OCI-LY3 (cell line): ENCODE measurements at regions not wholly inside any gene's neighbourhood (a gene's known extent, or its start where the extent isn't known, plus 50 kb on each side); places are given as distances from the start of the nearest gene placed in this dataset.

Experiments used
- H2AFZ ChIP-seq: fragments of 200-600, 300-600 bp; shearing (Covaris generic); 2 replicates; pipeline ENCODE4 v1.6.0; 2014; ENCODE audit warnings: antibody characterized with exemption, low read depth, low read length
- H3K27ac ChIP-seq: fragments of 200-600, 300-600 bp; sonication (generic); 2 replicates; pipeline ENCODE4 v1.5.1; 2014; ENCODE audit warnings: mild to moderate bottlenecking, low read length, moderate library complexity, mixed read lengths
- H3K27me3 ChIP-seq: fragments of 200-600, 300-600 bp; sonication (generic); 2 replicates; pipeline ENCODE4 v1.6.1; 2014; ENCODE audit warnings: low read depth, low read length, mixed read lengths
- H3K36me3 ChIP-seq: fragments of 200-600, 300-600 bp; sonication (generic); replicated peaks from 2 replicates; pipeline ENCODE3; 2014; ENCODE audit warnings: low read depth, low read length, mixed read lengths
- H3K4me1 ChIP-seq: fragments of 300-600, 200-600 bp; sonication (generic); 2 replicates; pipeline ENCODE4 v1.6.1; 2014; ENCODE audit warnings: low read length, mixed read lengths
- H3K4me2 ChIP-seq: fragments of 200-600, 300-600 bp; sonication (generic); 2 replicates; pipeline ENCODE4 v1.6.1; 2014; ENCODE audit warnings: low read length, mixed read lengths
- H3K4me3 ChIP-seq: fragments of 300-600, 200-600 bp; sonication (generic); 2 replicates; pipeline ENCODE4 v1.5.1; 2014; ENCODE audit warnings: antibody characterized with exemption, mild to moderate bottlenecking, low read length, moderate library complexity
- H3K79me2 ChIP-seq: fragments of 300-600, 200-600 bp; shearing (Covaris generic); 2 replicates; pipeline ENCODE4 v1.6.1; 2014; ENCODE audit warnings: mild to moderate bottlenecking, low read length, mixed read lengths
- H3K9ac ChIP-seq: fragments of 300-600, 200-600 bp; shearing (Covaris generic); 2 replicates; pipeline ENCODE4 v1.6.0; 2014; ENCODE audit warnings: mild to moderate bottlenecking, low read length, moderate library complexity
- H3K9me3 ChIP-seq: fragments of 200-600, 300-600 bp; shearing (Covaris generic); 2 replicates; pipeline ENCODE4 v1.6.1; 2014; ENCODE audit warnings: low read length, mixed read lengths; ENCODE audit not compliant: insufficient read depth
- H4K20me1 ChIP-seq: fragments of 200-600, 300-600 bp; sonication (generic); 2 replicates; pipeline ENCODE4 v1.6.1; 2016; ENCODE audit warnings: low read length, mixed read lengths; ENCODE audit not compliant: insufficient read depth
- EZH2phosphoT487 ChIP-seq: fragments of 200-600 bp; shearing (Covaris generic); IDR thresholded peaks from 2 replicates; pipeline ENCODE4 v1.6.1; 2018; ENCODE audit warnings: antibody characterized with exemption, mixed run types, low read depth
- TF ChIP-seq, protein P1 (sequence below): fragments of 200-600, 300-600 bp; sonication (generic); IDR thresholded peaks from 2 replicates; pipeline ENCODE4 v1.5.1; 2014; ENCODE audit warnings: antibody characterized with exemption, low read length, low read depth

DNA sequence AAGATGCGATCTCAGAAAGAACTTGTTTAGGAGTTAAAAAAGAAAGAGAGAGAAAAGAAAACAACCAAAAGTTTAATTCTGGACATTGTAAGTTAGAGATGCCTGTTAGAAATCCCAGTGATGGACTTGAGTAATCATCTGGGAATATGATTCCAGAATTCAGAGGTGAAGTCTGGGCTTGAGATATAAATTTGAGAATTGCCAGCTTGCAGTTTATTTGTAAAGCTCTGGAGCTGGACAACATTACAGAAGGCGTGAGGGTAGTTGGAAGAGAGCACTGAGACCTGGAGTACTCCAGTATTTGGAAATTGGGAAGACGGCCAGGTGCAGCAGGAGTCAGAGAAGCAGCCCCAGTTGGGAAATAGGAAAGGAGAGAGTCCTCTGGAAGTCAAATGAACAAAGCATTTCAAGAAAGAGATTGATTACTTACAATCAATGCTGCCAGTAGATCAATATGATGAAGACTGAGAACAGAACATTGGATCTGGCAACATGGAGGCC lies 128.8 kb upstream of the ARHGAP28 start:
- no peaks in the 10 kb centered on the region for H3K36me3 ChIP-seq
- H3K4me2 ChIP-seq: no peak overlapping the region
- no peak overlapping the region for H3K9ac ChIP-seq
- no peak overlapping the region for H3K4me3 ChIP-seq
- no peak overlapping the region for H3K27ac ChIP-seq
- H3K27me3 ChIP-seq: no peaks in the 10 kb centered on the region
- TF ChIP-seq EZH2phosphoT487: no peak
- TF ChIP-seq, protein P1, sequence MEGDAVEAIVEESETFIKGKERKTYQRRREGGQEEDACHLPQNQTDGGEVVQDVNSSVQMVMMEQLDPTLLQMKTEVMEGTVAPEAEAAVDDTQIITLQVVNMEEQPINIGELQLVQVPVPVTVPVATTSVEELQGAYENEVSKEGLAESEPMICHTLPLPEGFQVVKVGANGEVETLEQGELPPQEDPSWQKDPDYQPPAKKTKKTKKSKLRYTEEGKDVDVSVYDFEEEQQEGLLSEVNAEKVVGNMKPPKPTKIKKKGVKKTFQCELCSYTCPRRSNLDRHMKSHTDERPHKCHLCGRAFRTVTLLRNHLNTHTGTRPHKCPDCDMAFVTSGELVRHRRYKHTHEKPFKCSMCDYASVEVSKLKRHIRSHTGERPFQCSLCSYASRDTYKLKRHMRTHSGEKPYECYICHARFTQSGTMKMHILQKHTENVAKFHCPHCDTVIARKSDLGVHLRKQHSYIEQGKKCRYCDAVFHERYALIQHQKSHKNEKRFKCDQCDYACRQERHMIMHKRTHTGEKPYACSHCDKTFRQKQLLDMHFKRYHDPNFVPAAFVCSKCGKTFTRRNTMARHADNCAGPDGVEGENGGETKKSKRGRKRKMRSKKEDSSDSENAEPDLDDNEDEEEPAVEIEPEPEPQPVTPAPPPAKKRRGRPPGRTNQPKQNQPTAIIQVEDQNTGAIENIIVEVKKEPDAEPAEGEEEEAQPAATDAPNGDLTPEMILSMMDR: no peak
- H2AFZ ChIP-seq: no peak overlapping the region
- no peaks in the 10 kb centered on the region for H3K4me1 ChIP-seq
- H3K9me3 ChIP-seq: no peaks in the 10 kb centered on the region
- no peaks in the 10 kb centered on the region for H4K20me1 ChIP-seq
- no peaks in the 10 kb centered on the region for H3K79me2 ChIP-seq

DNA sequence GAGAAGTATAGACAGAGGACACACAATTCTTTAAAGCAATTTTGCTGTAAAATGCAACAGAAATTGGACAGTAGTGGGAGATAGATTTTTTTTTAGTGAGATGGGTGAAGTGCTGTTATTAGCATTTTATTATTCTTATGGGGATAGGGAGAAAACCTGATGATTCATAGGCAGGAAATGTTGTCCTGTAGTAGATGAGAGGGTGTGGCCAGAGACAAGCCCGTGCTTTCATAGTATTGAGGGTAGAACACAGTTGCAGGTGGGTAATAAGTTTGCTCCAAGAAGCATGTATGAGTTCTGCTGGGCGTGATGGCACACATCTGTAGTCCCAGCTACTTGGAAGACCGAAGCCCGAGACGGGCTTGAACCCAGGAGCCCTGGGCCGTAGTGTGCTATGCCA lies 128.3 kb upstream of the ARHGAP28 start:
- H4K20me1 ChIP-seq: no peaks in the 10 kb centered on the region
- no peaks in the 10 kb centered on the region for H3K27me3 ChIP-seq
- H3K4me2 ChIP-seq: no peak overlapping the region
- no peak overlapping the region for H3K9ac ChIP-seq
- H3K27ac ChIP-seq: no peak overlapping the region
- no peaks in the 10 kb centered on the region for H3K36me3 ChIP-seq
- H3K4me3 ChIP-seq: no peak overlapping the region
- no peaks in the 10 kb centered on the region for H3K79me2 ChIP-seq
- H3K9me3 ChIP-seq: no peaks in the 10 kb centered on the region
- TF ChIP-seq, protein P1: no peak
- TF ChIP-seq EZH2phosphoT487: no peak
- no peaks in the 10 kb centered on the region for H3K4me1 ChIP-seq
- H2AFZ ChIP-seq: no peak overlapping the region

DNA sequence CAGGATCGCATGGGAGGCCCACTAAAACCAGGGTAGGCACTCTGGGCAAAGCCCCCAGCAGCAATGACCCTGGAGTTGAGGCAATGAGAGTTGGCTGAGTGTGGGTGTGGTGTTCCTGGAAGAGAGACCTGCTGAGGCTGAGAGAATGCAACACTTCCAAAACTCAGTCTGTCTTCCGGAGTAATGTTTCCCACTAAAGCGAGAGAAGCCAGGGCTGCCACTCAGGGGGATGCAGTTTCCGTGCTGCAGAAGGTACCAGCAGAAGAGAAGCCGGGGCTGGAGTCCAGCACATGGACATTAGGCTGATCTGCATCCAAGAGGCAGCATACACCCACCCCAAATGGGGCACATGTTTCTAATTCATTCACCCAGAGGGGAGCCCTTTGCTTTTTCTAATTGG lies 127.2 kb upstream of the ARHGAP28 start:
- TF ChIP-seq, protein P1: no peak
- no peak for TF ChIP-seq EZH2phosphoT487
- Histone ChIP-seq H3K27me3 (no peaks in the 10 kb centered on the region), H3K27ac (no peak overlapping the region), H3K4me3 (no peak overlapping the region), H3K4me2 (no peak overlapping the region), H3K79me2 (no peaks in the 10 kb centered on the region), H3K9ac (no peak overlapping the region), H4K20me1 (no peaks in the 10 kb centered on the region), H3K9me3 (no peaks in the 10 kb centered on the region), H2AFZ (no peak overlapping the region), H3K4me1 (no peaks in the 10 kb centered on the region), H3K36me3 (no peaks in the 10 kb centered on the region)

- Histone ChIP-seq H3K4me1 (no peaks in the 10 kb centered on the region), H4K20me1 (no peaks in the 10 kb centered on the region), H3K9me3 (no peaks in the 10 kb centered on the region), H3K79me2 (no peaks in the 10 kb centered on the region), H3K36me3 (no peaks in the 10 kb centered on the region), H2AFZ (no peak overlapping the region), H3K9ac (no peak overlapping the region), H3K4me3 (no peak overlapping the region), H3K4me2 (no peak overlapping the region), H3K27me3 (no peaks in the 10 kb centered on the region), H3K27ac (no peak overlapping the region)
- TF ChIP-seq, protein P1: no peak
- TF ChIP-seq EZH2phosphoT487: no peak
Observed at GRCh38 chr18:6604573-6604941, 125.0 kb upstream of the ARHGAP28 start.
